HG02852 (cell line): ENCODE measurements at regions not wholly inside any gene's neighbourhood (a gene's known extent, or its start where the extent isn't known, plus 50 kb on each side); places are given as distances from the start of the nearest gene placed in this dataset.

ENCODE experiments used
- ATAC-seq: cut with Tn5 transposase; IDR thresholded peaks from one replicate; pipeline ENCODE4 v1.9.1; 2021; ENCODE audit warnings: mild to moderate bottlenecking, moderate library complexity; ENCODE audit not compliant: unreplicated experiment

DNA sequence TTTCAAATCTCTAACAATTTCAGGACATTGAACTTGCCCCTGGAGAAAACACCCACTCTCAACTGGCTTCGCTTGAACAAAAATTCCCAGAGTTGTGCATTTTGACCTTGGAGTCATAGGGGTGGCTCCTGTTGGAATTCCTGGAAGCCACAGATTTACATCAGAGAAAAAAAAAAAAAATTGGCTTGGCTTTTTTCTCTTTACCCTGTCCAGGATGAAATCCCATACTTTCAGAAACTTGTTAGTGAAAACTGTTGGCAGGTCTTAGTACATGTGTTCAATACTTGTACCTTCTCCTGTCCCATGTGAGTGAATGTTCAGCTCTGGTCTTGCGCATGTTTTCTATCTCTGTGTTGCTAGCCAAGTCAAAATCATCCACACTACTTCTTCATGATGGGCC lies 228.8 kb downstream of the TGFB2 start:
- no peak for ATAC-seq

DNA sequence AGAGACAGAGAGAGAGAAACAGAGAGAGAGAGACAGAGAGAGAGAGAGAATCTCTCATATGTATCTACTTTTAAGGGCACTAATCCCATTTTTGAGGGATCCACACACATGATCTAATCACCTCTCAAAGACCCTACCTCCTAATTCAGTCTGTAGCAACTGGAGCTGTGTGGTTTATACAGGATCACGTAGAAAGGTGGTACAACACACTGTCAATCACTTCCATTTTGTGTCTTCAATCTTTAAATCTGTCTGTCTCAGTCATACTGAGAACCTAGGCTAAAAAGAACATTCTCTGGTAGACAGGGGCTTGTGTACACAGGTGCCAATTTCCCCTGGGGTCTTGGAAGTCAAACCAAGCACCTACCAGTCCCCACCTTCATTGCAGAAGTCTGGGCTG lies 229.9 kb downstream of the TGFB2 start:
- ATAC-seq: no peak

DNA sequence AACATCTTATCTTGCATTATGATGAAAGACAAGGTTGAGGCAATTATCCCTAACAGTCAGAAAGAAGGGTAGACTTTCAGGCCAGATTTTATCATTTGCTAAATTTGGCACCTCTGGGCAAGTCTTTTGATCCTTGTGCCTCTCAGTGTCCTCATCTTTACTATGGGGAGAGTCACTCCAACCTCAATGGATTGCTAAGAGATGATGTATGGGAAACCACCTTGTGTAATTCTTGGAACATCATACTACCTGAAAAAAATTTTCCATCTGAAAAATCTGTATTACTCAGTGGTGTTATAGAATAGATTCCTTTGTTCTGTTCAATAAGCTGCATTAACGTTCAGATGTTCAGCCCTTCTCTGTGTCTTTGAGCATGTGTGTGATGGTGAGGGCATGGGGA lies 230.7 kb downstream of the TGFB2 start:
- ATAC-seq: no peak

- no peak for ATAC-seq
These were observed 237.5 kb downstream of the TGFB2 start for GRCh38 chr1:218582646-218583045.

DNA sequence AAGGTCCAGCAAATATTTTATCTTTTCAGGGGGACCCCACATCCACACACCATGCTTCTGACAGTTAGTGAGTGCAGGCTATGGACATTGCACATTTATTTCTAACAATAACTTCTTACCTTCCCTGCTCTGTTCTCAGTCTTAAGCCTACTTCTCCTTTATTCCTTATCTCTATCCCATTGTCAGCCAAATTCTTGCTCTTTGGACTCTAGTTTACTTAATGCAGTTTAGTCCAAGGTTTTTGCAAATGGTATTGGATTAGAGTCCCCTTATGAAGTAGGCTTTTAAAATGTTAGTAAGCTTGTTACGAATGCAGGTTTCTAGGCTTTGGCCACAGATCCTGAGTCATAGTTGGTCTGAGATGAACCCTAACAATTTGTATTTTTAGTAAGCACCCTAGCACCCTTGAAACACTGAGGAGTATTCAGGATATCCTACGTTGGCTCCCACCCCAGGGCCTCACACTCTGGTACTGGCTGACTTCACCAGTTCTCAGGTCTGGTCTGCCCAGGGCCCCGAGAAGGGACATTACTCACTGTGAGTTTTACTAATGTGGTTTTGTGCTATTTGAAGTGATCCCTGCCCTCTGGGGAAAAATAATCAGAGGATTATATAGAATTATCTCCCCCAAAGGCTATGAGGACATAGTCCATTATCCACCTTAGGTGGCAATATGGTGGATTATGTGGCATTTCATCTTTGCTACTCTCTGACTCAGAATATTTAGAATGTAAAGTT lies 239.5 kb downstream of the TGFB2 start:
- ATAC-seq: no peak

GRCh38 chr1:218585511-218586184 lies 240.5 kb downstream of the TGFB2 start:
- ATAC-seq: no peak

- no peak for ATAC-seq
These were observed 242.8 kb downstream of the TGFB2 start for GRCh38 chr1:218587900-218588299.

- no peak for ATAC-seq
These were observed 243.5 kb downstream of the TGFB2 start for GRCh38 chr1:218588540-218589172.

GRCh38 chr1:218589487-218589886 lies 244.4 kb downstream of the TGFB2 start:
- ATAC-seq: no peak

- no peak for ATAC-seq
These were observed 246.8 kb downstream of the TGFB2 start for GRCh38 chr1:218591966-218592365.

- no peak for ATAC-seq
These were observed 247.6 kb downstream of the TGFB2 start for GRCh38 chr1:218592688-218593087.

DNA sequence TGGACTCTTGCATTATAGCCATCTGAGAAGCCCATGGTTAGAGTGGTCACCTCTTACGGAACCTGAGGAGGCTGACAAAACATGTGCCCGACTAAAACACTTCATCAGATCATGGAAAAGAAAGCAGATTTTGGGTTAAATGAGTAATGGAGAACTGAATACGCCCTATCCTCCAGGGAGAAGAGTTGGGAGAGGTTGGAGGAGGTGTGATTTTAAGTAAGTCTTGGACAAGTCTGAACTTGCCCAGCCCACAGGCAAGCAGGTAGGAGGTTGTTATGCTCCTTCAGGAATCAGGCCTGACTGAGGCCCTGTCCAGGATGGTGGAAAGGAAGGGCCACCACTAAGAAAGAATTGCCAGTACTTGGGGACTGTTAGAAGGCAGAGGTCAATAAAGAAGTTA lies 255.8 kb downstream of the TGFB2 start:
- no peak for ATAC-seq

- ATAC-seq: no peak
These were observed 259.1 kb downstream of the TGFB2 start for GRCh38 chr1:218604217-218604616.

DNA sequence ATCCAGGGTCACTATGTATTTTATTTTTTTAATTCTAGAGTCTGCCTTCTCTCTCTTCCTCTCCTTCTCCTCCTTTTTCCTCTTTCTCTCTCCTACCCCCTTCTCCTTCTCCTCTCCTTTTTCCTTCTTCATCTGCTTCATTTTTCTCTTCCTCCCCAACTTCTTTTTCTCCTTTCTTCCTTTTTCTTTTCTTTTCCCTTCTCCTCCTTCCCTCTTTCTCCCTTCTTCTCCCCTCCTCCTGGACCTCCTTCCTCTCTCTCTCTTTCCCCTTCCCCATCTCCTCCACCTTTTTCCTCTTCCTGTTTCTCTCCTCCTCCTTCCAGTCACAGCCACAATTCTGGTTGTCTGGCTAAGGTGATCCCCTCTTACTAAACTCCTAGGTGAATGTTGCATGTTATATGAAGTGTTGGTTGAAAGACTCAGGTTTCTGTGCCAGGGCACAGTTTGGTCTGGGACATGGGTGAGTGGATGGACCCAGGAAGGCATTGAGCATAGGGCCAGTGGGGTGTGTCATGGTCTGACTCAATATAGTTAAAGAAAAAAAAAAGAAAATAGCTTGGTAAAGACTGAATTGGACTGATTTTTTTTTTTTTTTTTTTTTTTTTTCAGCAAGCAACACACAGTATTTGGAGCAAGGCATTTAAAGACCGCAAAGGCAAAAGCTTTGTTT lies 266.9 kb downstream of the TGFB2 start:
- ATAC-seq: no peak

DNA sequence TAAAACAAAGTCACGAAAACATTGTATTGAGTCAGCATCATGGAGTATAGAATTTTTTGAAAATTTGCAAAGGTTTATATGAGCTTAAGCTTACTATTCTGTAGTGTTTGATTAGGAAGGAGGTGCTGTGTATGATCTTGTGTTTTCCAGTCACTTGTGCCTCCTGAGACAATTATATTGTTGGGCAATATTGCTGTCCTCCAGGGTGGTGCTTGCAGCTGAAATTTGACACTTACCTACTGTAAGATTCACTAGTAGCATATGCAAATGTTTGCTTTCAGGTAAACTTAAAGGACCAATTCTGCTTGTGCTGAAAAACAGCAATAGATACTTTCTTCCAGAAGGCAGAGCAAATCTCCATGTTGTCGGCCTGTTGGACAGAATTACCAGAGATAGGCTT lies 268.0 kb downstream of the TGFB2 start:
- ATAC-seq: no peak

GRCh38 chr1:218614031-218614430 lies 268.9 kb downstream of the TGFB2 start:
- ATAC-seq: no peak

GRCh38 chr1:218616681-218617080 lies 271.5 kb downstream of the TGFB2 start:
- no peak for ATAC-seq

DNA sequence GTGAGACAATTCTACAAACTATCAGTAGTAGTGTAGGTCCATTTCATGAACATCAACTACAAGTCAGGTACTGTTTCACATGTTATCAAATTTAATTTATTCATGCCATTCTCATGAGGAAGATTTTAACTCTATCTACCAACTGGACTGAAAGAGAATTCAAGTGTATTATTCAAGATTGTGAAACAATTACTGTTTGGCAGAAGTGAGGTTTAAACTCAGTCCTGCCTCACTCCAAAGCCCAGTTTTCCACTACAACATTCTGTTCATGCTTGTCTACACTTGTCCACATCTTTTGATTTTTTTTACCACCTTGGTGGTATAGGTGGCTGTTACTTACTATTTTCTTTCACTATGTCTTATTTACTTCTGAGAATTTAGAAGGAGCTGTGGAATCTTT lies 272.9 kb downstream of the TGFB2 start:
- no peak for ATAC-seq

DNA sequence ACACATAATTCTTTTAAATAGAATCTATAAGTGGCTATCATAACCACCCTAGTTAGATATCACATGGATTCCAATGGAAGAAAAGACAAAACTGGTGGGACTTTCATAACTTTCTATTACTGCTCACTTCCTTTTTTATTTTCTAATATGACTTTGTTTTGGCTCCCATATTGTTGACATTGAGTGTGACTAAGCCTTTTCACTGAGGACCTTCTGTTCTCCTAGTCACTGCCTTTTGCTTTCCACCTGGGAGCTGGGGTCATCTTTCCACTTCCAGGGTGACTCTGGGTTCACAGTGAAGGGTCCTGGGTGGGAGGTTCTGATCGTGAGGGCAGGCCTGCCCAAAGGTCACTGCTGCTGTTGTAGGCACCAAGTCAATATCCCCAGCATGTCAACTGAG lies 275.8 kb downstream of the TGFB2 start:
- ATAC-seq: no peak

DNA sequence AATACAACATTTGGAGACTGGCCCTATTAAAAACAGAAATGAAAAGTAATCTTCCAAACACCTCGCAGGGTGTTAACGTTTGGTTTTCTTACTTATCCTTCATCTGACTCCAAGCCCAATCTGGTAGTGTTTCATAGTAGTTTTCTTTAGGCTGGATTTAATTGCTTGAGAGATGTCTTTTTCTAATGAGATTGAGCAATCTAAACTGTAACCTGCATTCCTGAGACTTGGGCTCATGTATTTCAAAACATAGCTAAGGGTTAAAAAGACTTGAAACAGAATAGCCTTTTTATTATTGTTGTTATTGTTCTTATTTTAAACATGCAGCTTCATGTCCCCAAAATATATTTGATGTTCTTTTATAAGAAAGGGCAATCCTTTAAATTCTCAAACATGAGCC lies 278.9 kb downstream of the TGFB2 start:
- ATAC-seq: no peak

- ATAC-seq: no peak
These were observed 280.3 kb downstream of the TGFB2 start for GRCh38 chr1:218625393-218625792.
